Upper lobe of right lung (tissue), 1 donor: ENCODE measurements at regions not wholly inside any gene's neighbourhood (a gene's known extent, or its start where the extent isn't known, plus 50 kb on each side); places are given as distances from the start of the nearest gene placed in this dataset.

Experiments
- ATAC-seq: fragments of 200-7000 bp; cut with Tn5 transposase; one replicate; pipeline ENCODE4 v1.9.1; 2020; ENCODE audit warnings: mild to moderate bottlenecking, moderate library complexity
- DNase-seq: peaks from one replicate; pipeline ENCODE4 v3.0.0-alpha.2; 2020
- H3K27ac ChIP-seq: fragments of 200-600 bp; one replicate; pipeline ENCODE4 v1.8.0; 2022
- H3K27me3 ChIP-seq: fragments of 200-600 bp; one replicate; pipeline ENCODE4 v1.8.0; 2022; ENCODE audit warnings: mild to moderate bottlenecking
- H3K36me3 ChIP-seq: fragments of 200-600 bp; one replicate; pipeline ENCODE4 v1.8.0; 2022
- H3K4me1 ChIP-seq: fragments of 200-600 bp; one replicate; pipeline ENCODE4 v1.8.0; 2022
- H3K4me3 ChIP-seq: fragments of 200-600 bp; one replicate; pipeline ENCODE4 v1.8.0; 2022; ENCODE audit warnings: mild to moderate bottlenecking
- H3K9me3 ChIP-seq: fragments of 200-600 bp; one replicate; pipeline ENCODE4 v1.8.0; 2022
- CTCF ChIP-seq: fragments of 200-600 bp; IDR thresholded peaks from one replicate; pipeline ENCODE4 v1.8.0; 2022; ENCODE audit warnings: antibody characterized with exemption
- intact Hi-C: fragments of 100-400 bp; cut with DNase I; formaldehyde crosslinking; loops from one replicate; pipeline ENCODE4 v1.11.0; 2022
- donor health status: DM: no; HTN: yes; CAD: no; lungs with severe emphysema.

- no peak overlapping the region for H3K27ac ChIP-seq
- H3K27me3 ChIP-seq = no peaks in the 10 kb centered on the region
- no peaks in the 10 kb centered on the region for H3K9me3 ChIP-seq
- H3K36me3 ChIP-seq = no peaks in the 10 kb centered on the region
- intact Hi-C loops = no loop called here
- H3K4me1 ChIP-seq = no peaks in the 10 kb centered on the region
- no peak for TF ChIP-seq CTCF
- no peak overlapping the region for H3K4me3 ChIP-seq
- no peak for DNase-seq
- no peak for ATAC-seq
These were observed 68.8 kb upstream of the WDR11 start for GRCh38 chr10:120782336-120782735.

- DNase-seq (no peak), ATAC-seq (no peak)
- no peak for TF ChIP-seq CTCF
- no peaks in the 10 kb centered on the region for H3K9me3 ChIP-seq
- no peaks in the 10 kb centered on the region for H3K36me3 ChIP-seq
- no peaks in the 10 kb centered on the region for H3K4me1 ChIP-seq
- no peak overlapping the region for H3K4me3 ChIP-seq
- H3K27me3 ChIP-seq = no peaks in the 10 kb centered on the region
- no peak overlapping the region for H3K27ac ChIP-seq
- intact Hi-C loops = no loop called here
These were observed 68.1 kb upstream of the WDR11 start for GRCh38 chr10:120783098-120783497.

- DNase-seq (no peak), ATAC-seq (no peak)
- H3K36me3 ChIP-seq = no peaks in the 10 kb centered on the region
- no peaks in the 10 kb centered on the region for H3K27me3 ChIP-seq
- no peak overlapping the region for H3K27ac ChIP-seq
- TF ChIP-seq CTCF = no peak
- intact Hi-C loops = no loop called here
- no peaks in the 10 kb centered on the region for H3K4me1 ChIP-seq
- H3K9me3 ChIP-seq = no peaks in the 10 kb centered on the region
- no peak overlapping the region for H3K4me3 ChIP-seq
These were observed 67.3 kb upstream of the WDR11 start for GRCh38 chr10:120783867-120784266.

- Histone ChIP-seq H3K4me1 (no peaks in the 10 kb centered on the region), H3K36me3 (no peaks in the 10 kb centered on the region), H3K27ac (no peak overlapping the region), H3K9me3 (no peaks in the 10 kb centered on the region), H3K4me3 (no peak overlapping the region), H3K27me3 (no peaks in the 10 kb centered on the region)
- no peak for ATAC-seq
- intact Hi-C loops = no loop called here
- DNase-seq = no peak
- TF ChIP-seq CTCF = no peak
These were observed 62.4 kb upstream of the WDR11 start for GRCh38 chr10:120788771-120789170.

- no peaks in the 10 kb centered on the region for H3K4me1 ChIP-seq
- intact Hi-C loops = no loop called here
- no peak overlapping the region for H3K4me3 ChIP-seq
- H3K36me3 ChIP-seq = no peaks in the 10 kb centered on the region
- DNase-seq (no peak), ATAC-seq (peak; percentile 37)
- no peak overlapping the region for H3K27ac ChIP-seq
- no peaks in the 10 kb centered on the region for H3K27me3 ChIP-seq
- no peak for TF ChIP-seq CTCF
- no peaks in the 10 kb centered on the region for H3K9me3 ChIP-seq
These were observed 61.6 kb upstream of the WDR11 start for GRCh38 chr10:120789303-120790203.
